IMR-90 (cell line): ENCODE measurements at regions not wholly inside any gene's neighbourhood (a gene's known extent, or its start where the extent isn't known, plus 50 kb on each side); places are given as distances from the start of the nearest gene placed in this dataset.
A peak's percentile ranks its signal among the peaks of the same experiment; 100 is the strongest.

Experiments used
- ATAC-seq: fragments of 200-7000 bp; cut with Tn5 transposase; 2 replicates; pipeline ENCODE4 v1.9.1; 2020; ENCODE audit warnings: low read depth, mild to moderate bottlenecking, moderate library complexity
- BruUV-seq: library from RNA; stranded (reverse); fragments of 400-500 nt; replicated peaks from 2 replicates; lab custom pipeline; 2021; lab: Mats Ljungman, UMichigan
- CTCF ChIA-PET: fragments of 300-600 bp; formaldehyde crosslinking; extraction: SDS; loops from one replicate; lab custom pipeline; 2021; ENCODE audit warnings: antibody characterized with exemption; lab: Yijun Ruan, JAX
- POLR2A ChIA-PET: fragments of 300-600 bp; sonication (Branson Sonifier 250); formaldehyde crosslinking; loops from one replicate; lab custom pipeline; 2022; ENCODE audit warnings: antibody characterized with exemption; ENCODE audit not compliant: unreplicated experiment; lab: Charles Lee
- DNase-seq: peaks from one replicate; pipeline ENCODE4 v3.0.0; 2013
- H2AFZ ChIP-seq: replicated peaks from 2 replicates; pipeline ENCODE3; 2013; ENCODE audit warnings: low read length, mild to moderate bottlenecking; ENCODE audit not compliant: poor library complexity
- H2AK5ac ChIP-seq: 2 replicates; pipeline ENCODE4 v1.6.1; 2013; ENCODE audit warnings: low read depth, low read length, inconsistent platforms
- H2AK9ac ChIP-seq: replicated peaks from 2 replicates; pipeline ENCODE3; 2013; ENCODE audit warnings: mild to moderate bottlenecking, low read depth, low read length, moderate library complexity; ENCODE audit not compliant: poor library complexity
- H2BK120ac ChIP-seq: 2 replicates; pipeline ENCODE4 v1.6.1; 2013; ENCODE audit warnings: low read depth, low read length, inconsistent platforms
- H2BK15ac ChIP-seq: 3 replicates; pipeline ENCODE4 v1.6.1; 2013; ENCODE audit warnings: low read depth, low read length, inconsistent platforms
- H2BK20ac ChIP-seq: 2 replicates; pipeline ENCODE4 v1.6.1; 2013; ENCODE audit warnings: low read depth, mild to moderate bottlenecking, inconsistent platforms, low read length, moderate library complexity
- H2BK5ac ChIP-seq: 2 replicates; pipeline ENCODE4 v1.6.1; 2013; ENCODE audit warnings: mild to moderate bottlenecking, low read depth, low read length, inconsistent platforms; ENCODE audit not compliant: poor library complexity, severe bottlenecking
- H3K14ac ChIP-seq: replicated peaks from 2 replicates; pipeline ENCODE4 v1.6.1; 2013; ENCODE audit warnings: low read depth, low read length, inconsistent platforms
- H3K18ac ChIP-seq: 2 replicates; pipeline ENCODE4 v1.6.1; 2013; ENCODE audit warnings: low read depth, low read length, control low read depth
- H3K23ac ChIP-seq: 2 replicates; pipeline ENCODE4 v1.6.1; 2013; ENCODE audit warnings: low read depth, low read length, inconsistent platforms
- H3K27ac ChIP-seq: 2 replicates; pipeline ENCODE4 v1.5.1; 2013; ENCODE audit warnings: mild to moderate bottlenecking, control low read depth, low read length; ENCODE audit not compliant: insufficient read depth
- H3K27me3 ChIP-seq: 2 replicates; pipeline ENCODE4 v1.6.1; 2013; ENCODE audit warnings: low read length; ENCODE audit not compliant: control insufficient read depth, insufficient read depth
- H3K36me3 ChIP-seq: 2 replicates; pipeline ENCODE4 v1.6.1; 2013; ENCODE audit warnings: low read length, mixed read lengths; ENCODE audit not compliant: control insufficient read depth, insufficient read depth
- H3K4ac ChIP-seq: 2 replicates; pipeline ENCODE4 v1.6.1; 2013; ENCODE audit warnings: low read depth, low read length, inconsistent platforms
- H3K4me1 ChIP-seq: 2 replicates; pipeline ENCODE4 v1.6.1; 2013; ENCODE audit warnings: low read length, mixed read lengths; ENCODE audit not compliant: control insufficient read depth, insufficient read depth
- H3K4me2 ChIP-seq: 2 replicates; pipeline ENCODE4 v1.6.1; 2013; ENCODE audit warnings: low read depth, mild to moderate bottlenecking, control low read depth, low read length, moderate library complexity
- H3K4me3 ChIP-seq: 2 replicates; pipeline ENCODE4 v1.5.1; 2013; ENCODE audit warnings: low read depth, mild to moderate bottlenecking, control low read depth, low read length, moderate library complexity; ENCODE audit not compliant: insufficient read depth
- H3K56ac ChIP-seq: 2 replicates; pipeline ENCODE4 v1.6.1; 2013; ENCODE audit warnings: low read length, inconsistent platforms; ENCODE audit not compliant: insufficient read depth; ENCODE audit errors: extremely low read depth
- H3K79me1 ChIP-seq, 2 experiments: 2 replicates each; pipeline ENCODE4 v1.6.1; 2013; ENCODE audit warnings: low read length in 2 of 2, inconsistent platforms in 1 of 2, low read depth in 1 of 2
- H3K9ac ChIP-seq: 2 replicates; pipeline ENCODE4 v1.6.1; 2013; ENCODE audit warnings: low read depth, low read length, control low read depth
- H3K9me1 ChIP-seq: 2 replicates; pipeline ENCODE4 v1.6.1; 2013; ENCODE audit warnings: low read length, inconsistent platforms; ENCODE audit not compliant: insufficient read depth
- H3K9me3 ChIP-seq: 2 replicates; pipeline ENCODE4 v1.6.1; 2013; ENCODE audit warnings: low read length; ENCODE audit not compliant: control insufficient read depth, insufficient read depth
- H4K20me1 ChIP-seq: 2 replicates; pipeline ENCODE4 v1.6.1; 2013; ENCODE audit warnings: low read length, inconsistent platforms; ENCODE audit not compliant: insufficient read depth
- H4K5ac ChIP-seq: 2 replicates; pipeline ENCODE4 v1.6.1; 2013; ENCODE audit warnings: mild to moderate bottlenecking, low read depth, low read length, control low read depth
- H4K8ac ChIP-seq, 2 experiments: 2 replicates each; pipeline ENCODE4 v1.6.1; 2013; ENCODE audit warnings: low read depth in 2 of 2, low read length in 2 of 2, control low read depth in 1 of 2, inconsistent platforms in 1 of 2
- H4K91ac ChIP-seq: 2 replicates; pipeline ENCODE4 v1.6.1; 2013; ENCODE audit warnings: low read depth, low read length, inconsistent platforms; ENCODE audit not compliant: insufficient read depth
- BHLHE40 ChIP-seq: fragments of 150-350 bp; IDR thresholded peaks from 2 replicates; pipeline ENCODE4 v1.6.1; 2016; ENCODE audit warnings: mild to moderate bottlenecking, low read depth, low read length
- CEBPB ChIP-seq: IDR thresholded peaks from 2 replicates; pipeline ENCODE4 v1.6.1; 2012; ENCODE audit warnings: low read depth, low read length, improper control_type of control experiment
- FOS ChIP-seq: fragments of 150-350 bp; IDR thresholded peaks from 2 replicates; pipeline ENCODE4 v1.6.1; 2016; ENCODE audit warnings: low read depth, low read length
- MAZ ChIP-seq: IDR thresholded peaks from 2 replicates; pipeline ENCODE4 v1.6.1; 2012; ENCODE audit warnings: low read depth, mild to moderate bottlenecking, low read length, improper control_type of control experiment, moderate library complexity, borderline replicate concordance
- POLR2A ChIP-seq: IDR thresholded peaks from 2 replicates; pipeline ENCODE4 v1.6.1; 2012; ENCODE audit warnings: mild to moderate bottlenecking, low read depth, low read length
- RAD21 ChIP-seq: IDR thresholded peaks from 2 replicates; pipeline ENCODE4 v1.6.1; 2012; ENCODE audit warnings: low read length, improper control_type of control experiment
- RCOR1 ChIP-seq: IDR thresholded peaks from 2 replicates; pipeline ENCODE4 v1.6.1; 2012; ENCODE audit warnings: mild to moderate bottlenecking, low read length, improper control_type of control experiment; ENCODE audit not compliant: insufficient replicate concordance
- SMC3 ChIP-seq: fragments of 150-350 bp; IDR thresholded peaks from 2 replicates; pipeline ENCODE4 v1.6.1; 2016; ENCODE audit warnings: low read depth, mild to moderate bottlenecking, antibody characterized with exemption, low read length, moderate library complexity
- WGBS, 2 experiments: methylation state at CpG; one replicate each; pipeline versions ENCODE4 v1.1.5 to v1.1.7; 2013; ENCODE audit warnings: missing lambda C conversion rate in 2 of 2; ENCODE audit not compliant: insufficient read length in 1 of 2; ENCODE audit errors: extremely low coverage in 2 of 2; 5-methylcytosine and 5-hydroxymethylcytosine counted together
- dilution Hi-C: fragments of 300-500 bp; cut with HindIII; formaldehyde crosslinking; loops from one replicate; pipeline ENCODE4 v1.14.3; 2018; ENCODE audit warnings: low sequenced_read_pairs; ENCODE audit not compliant: unreplicated experiment
- in situ Hi-C: fragments of 300-500 bp; cut with MboI; formaldehyde crosslinking; loops from 3 replicates; pipeline ENCODE4 v1.14.3; 2019; ENCODE audit warnings: low sequenced_read_pairs, inconsistent platforms, mixed read lengths
- intact Hi-C: fragments of 100-400 bp; cut with micrococcal nuclease; formaldehyde crosslinking; loops from 2 replicates; pipeline ENCODE4 v1.10.0; 2022
- TF ChIP-seq, protein P1 (sequence below): fragments of 150-350 bp; IDR thresholded peaks from 2 replicates; pipeline ENCODE4 v1.6.1; 2016; ENCODE audit warnings: low read depth, mild to moderate bottlenecking, low read length, moderate library complexity, borderline replicate concordance
- TF ChIP-seq, protein P2 (sequence below): conservative IDR thresholded peaks from 2 replicates; pipeline ENCODE4 v1.5.1; 2012; ENCODE audit warnings: mild to moderate bottlenecking, low read depth, low read length, improper control_type of control experiment
- TF ChIP-seq, protein P3 (sequence below): fragments of 150-350 bp; IDR thresholded peaks from 2 replicates; pipeline ENCODE4 v1.6.1; 2017; ENCODE audit warnings: mild to moderate bottlenecking, antibody characterized with exemption, low read length, low read depth

DNA sequence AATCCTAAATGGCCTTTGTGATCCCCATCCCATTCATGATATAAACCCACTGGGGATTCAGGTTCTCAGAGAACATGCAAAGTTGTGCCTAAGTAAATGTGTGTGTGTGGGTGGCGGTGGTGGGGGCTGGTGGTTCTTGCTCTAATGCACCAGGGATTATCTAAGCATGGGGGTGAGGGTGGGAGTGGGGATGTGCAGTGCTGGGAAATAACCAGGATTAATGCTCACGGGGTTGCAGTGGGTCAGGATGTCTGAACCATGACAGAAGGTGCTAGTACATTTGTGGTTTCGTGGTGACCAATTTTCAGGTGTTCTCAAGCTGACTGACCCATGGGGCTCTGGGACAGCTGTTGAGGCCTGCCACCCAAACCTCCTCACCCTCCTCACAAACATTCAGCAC lies 101.0 kb downstream of the ZNF608 start:
- Histone ChIP-seq H2AK9ac (no peak overlapping the region), H4K8ac (0 out of 4 replicates have a peak overlapping the region, but pooled peaks of 1 of the 2 experiments have one; percentile 1), H3K36me3 (peaks cover 34% of the 10 kb centered on the region), H2AK5ac (peak overlapping the region; percentile 25; the same call in 1 of the 2 replicates), H2BK5ac (no peak overlapping the region), H2BK15ac (no peak overlapping the region), H2BK120ac (no peak overlapping the region), H4K5ac (no peak overlapping the region; the same call in 1 of the 2 replicates), H4K20me1 (no peaks in the 10 kb centered on the region), H3K27me3 (no peaks in the 10 kb centered on the region), H3K9ac (no peak overlapping the region), H3K14ac (0 out of 2 replicates have a peak overlapping the region, but pooled peaks have one; percentile 4), H3K9me3 (no peaks in the 10 kb centered on the region), H3K4me3 (no peak overlapping the region), H3K18ac (no peak overlapping the region), H3K4me1 (peaks cover 19% of the 10 kb centered on the region), H2BK20ac (no peak overlapping the region), H2AFZ (no peak overlapping the region), H4K91ac (peak overlapping the region; percentile 23; the same call in 1 of the 2 replicates), H3K23ac (no peak overlapping the region), H3K4me2 (no peak overlapping the region), H3K4ac (no peak overlapping the region; the same call in 1 of the 2 replicates), H3K9me1 (peaks cover 15% of the 10 kb centered on the region), H3K27ac (no peak overlapping the region), H3K79me1 (peaks cover 7 to 44% of the 10 kb centered on the region in 2 experiments), H3K56ac (no peak overlapping the region)
- dilution Hi-C loops (no loop called here), in situ Hi-C loops (loop anchor here (5.0 kb wide), 1 partner anchor 87 kb away; no protein-coding TSS in a partner anchor), intact Hi-C loops (no loop called here)
- ATAC-seq (no peak), DNase-seq (no peak)
- CTCF ChIA-PET = no interaction called here
- no CpG with 5 or more reads among the region's 3 CpGs for WGBS, 2 experiments
- TF ChIP-seq, protein P1, sequence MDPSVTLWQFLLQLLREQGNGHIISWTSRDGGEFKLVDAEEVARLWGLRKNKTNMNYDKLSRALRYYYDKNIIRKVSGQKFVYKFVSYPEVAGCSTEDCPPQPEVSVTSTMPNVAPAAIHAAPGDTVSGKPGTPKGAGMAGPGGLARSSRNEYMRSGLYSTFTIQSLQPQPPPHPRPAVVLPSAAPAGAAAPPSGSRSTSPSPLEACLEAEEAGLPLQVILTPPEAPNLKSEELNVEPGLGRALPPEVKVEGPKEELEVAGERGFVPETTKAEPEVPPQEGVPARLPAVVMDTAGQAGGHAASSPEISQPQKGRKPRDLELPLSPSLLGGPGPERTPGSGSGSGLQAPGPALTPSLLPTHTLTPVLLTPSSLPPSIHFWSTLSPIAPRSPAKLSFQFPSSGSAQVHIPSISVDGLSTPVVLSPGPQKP = no peak
- TF ChIP-seq SMC3 (no peak), RCOR1 (no peak), CEBPB (no peak), RAD21 (no peak), MAZ (no peak), BHLHE40 (no peak), FOS (no peak), POLR2A (no peak)
- TF ChIP-seq, protein P2, sequence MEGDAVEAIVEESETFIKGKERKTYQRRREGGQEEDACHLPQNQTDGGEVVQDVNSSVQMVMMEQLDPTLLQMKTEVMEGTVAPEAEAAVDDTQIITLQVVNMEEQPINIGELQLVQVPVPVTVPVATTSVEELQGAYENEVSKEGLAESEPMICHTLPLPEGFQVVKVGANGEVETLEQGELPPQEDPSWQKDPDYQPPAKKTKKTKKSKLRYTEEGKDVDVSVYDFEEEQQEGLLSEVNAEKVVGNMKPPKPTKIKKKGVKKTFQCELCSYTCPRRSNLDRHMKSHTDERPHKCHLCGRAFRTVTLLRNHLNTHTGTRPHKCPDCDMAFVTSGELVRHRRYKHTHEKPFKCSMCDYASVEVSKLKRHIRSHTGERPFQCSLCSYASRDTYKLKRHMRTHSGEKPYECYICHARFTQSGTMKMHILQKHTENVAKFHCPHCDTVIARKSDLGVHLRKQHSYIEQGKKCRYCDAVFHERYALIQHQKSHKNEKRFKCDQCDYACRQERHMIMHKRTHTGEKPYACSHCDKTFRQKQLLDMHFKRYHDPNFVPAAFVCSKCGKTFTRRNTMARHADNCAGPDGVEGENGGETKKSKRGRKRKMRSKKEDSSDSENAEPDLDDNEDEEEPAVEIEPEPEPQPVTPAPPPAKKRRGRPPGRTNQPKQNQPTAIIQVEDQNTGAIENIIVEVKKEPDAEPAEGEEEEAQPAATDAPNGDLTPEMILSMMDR = no peak
- TF ChIP-seq, protein P3, sequence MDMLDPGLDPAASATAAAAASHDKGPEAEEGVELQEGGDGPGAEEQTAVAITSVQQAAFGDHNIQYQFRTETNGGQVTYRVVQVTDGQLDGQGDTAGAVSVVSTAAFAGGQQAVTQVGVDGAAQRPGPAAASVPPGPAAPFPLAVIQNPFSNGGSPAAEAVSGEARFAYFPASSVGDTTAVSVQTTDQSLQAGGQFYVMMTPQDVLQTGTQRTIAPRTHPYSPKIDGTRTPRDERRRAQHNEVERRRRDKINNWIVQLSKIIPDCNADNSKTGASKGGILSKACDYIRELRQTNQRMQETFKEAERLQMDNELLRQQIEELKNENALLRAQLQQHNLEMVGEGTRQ = no peak
- BruUV-seq = no TSS peak
- POLR2A ChIA-PET = no interaction called here
